ENCODE measurements at regions not wholly inside any gene's neighbourhood (a gene's known extent, or its start where the extent isn't known, plus 50 kb on each side); places are given as distances from the start of the nearest gene placed in this dataset.

DNA sequence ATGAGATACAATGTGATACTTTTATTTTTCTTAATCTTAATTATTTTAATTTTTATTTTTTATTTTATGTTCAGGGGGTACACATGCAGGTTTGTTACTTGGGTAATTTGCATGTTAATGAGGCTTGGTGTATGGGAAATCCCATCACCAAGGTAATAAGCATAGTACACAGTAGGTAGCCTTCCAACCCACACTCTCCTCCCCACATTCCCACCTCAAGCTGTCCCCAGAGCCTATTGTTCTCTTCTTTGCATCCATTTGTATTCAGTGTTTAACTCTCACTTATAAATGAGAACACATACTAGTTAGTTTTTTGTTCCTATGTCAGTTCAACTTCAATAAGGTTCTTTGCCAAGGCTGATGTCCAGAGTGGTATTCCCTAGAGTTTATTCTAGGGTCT is 1375.4 kb downstream of the NSUN3 start:
- TF ChIP-seq POLR2A (IDR thresholded peaks at IDR 0.05), result no peak
- TF ChIP-seq, protein P1, sequence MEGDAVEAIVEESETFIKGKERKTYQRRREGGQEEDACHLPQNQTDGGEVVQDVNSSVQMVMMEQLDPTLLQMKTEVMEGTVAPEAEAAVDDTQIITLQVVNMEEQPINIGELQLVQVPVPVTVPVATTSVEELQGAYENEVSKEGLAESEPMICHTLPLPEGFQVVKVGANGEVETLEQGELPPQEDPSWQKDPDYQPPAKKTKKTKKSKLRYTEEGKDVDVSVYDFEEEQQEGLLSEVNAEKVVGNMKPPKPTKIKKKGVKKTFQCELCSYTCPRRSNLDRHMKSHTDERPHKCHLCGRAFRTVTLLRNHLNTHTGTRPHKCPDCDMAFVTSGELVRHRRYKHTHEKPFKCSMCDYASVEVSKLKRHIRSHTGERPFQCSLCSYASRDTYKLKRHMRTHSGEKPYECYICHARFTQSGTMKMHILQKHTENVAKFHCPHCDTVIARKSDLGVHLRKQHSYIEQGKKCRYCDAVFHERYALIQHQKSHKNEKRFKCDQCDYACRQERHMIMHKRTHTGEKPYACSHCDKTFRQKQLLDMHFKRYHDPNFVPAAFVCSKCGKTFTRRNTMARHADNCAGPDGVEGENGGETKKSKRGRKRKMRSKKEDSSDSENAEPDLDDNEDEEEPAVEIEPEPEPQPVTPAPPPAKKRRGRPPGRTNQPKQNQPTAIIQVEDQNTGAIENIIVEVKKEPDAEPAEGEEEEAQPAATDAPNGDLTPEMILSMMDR (IDR thresholded peaks at IDR 0.05), result no peak
